ENCODE measurements at regions not wholly inside any gene's neighbourhood (a gene's known extent, or its start where the extent isn't known, plus 50 kb on each side); places are given as distances from the start of the nearest gene placed in this dataset.

DNA sequence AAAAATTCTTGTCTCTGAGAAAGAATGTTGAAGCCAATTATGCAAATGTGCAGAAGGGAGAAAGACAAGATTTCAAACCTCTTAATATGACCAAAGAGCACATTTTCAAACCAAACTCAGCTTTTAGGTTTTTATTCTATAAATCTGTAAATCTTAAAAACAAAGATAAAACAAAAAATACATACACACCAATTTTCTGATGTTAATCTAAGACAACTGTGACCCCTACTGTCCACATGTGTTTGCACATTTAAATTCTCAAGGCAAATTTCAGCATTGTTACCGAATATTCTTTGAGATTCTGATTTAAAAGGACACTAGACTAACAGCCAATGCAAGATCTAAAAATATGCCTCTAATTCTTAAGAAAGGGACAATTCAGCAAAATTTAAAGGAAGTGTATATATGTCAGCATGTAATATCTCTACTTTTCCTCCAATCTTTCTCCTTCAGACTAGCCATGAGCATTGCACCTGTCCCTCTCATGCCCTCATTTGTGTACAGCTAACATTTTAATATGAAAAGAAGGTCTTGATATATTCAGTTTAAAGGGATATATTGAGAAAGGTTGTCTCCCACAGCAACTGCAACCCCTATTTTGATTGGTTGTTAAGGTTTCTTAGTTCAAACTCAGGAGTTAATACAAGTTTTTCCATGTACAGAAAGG, 417.9 kb downstream of the IPMK start:
- no peak for TF ChIP-seq EZH2 (IDR thresholded peaks at IDR 0.05; ENCODE audit: insufficient read depth, poor library complexity, severe bottlenecking)
- TF ChIP-seq EZH2phosphoT487 (IDR thresholded peaks at IDR 0.05; ENCODE audit: insufficient read depth, low read depth) = no peak
